H1 (cell line): ENCODE measurements at regions not wholly inside any gene's neighbourhood (a gene's known extent, or its start where the extent isn't known, plus 50 kb on each side); places are given as distances from the start of the nearest gene placed in this dataset.

Experiments
- CTCF ChIA-PET: fragments of 300-600 bp; sonication (Branson Sonifier 250); formaldehyde crosslinking; loops from one replicate; lab custom pipeline; 2021; ENCODE audit not compliant: partially characterized antibody; lab: Charles Lee
- POLR2A ChIA-PET: fragments of 300-600 bp; sonication (Branson Sonifier 250); formaldehyde crosslinking; loops from one replicate; lab custom pipeline; 2021; ENCODE audit warnings: inconsistent platforms; ENCODE audit not compliant: partially characterized antibody; lab: Charles Lee
- DNase-seq, 2 experiments: peaks; one replicate each; pipeline versions ENCODE4 v3.0.0 to v3.0.0-alpha.2; 2010 to 2022; ENCODE audit warnings: low spot score in 2 of 2, low read depth in 1 of 2, mixed read lengths in 1 of 2
- FAIRE-seq: peaks from 2 replicates; lab custom pipeline; 2011; peaks lifted over from hg19 to GRCh38; lab: Jason Lieb, UNC
- H2AFZ ChIP-seq: 2 replicates; pipeline ENCODE4 v1.8.1; 2012; ENCODE audit warnings: low read length, inconsistent platforms
- H2AK5ac ChIP-seq: 2 replicates; pipeline ENCODE4 v1.6.1; 2013; ENCODE audit warnings: low read depth, low read length
- H2BK120ac ChIP-seq: replicated peaks from 2 replicates; pipeline ENCODE3; 2013; ENCODE audit warnings: low read depth, low read length, inconsistent platforms
- H2BK12ac ChIP-seq: 2 replicates; pipeline ENCODE4 v1.6.1; 2013; ENCODE audit warnings: low read depth, low read length
- H2BK15ac ChIP-seq: 2 replicates; pipeline ENCODE4 v1.6.1; 2013; ENCODE audit warnings: low read length
- H2BK20ac ChIP-seq: 2 replicates; pipeline ENCODE4 v1.6.1; 2013; ENCODE audit warnings: low read length
- H2BK5ac ChIP-seq: 2 replicates; pipeline ENCODE4 v1.6.1; 2013; ENCODE audit warnings: low read depth, low read length
- H3K14ac ChIP-seq: 2 replicates; pipeline ENCODE4 v1.6.1; 2013; ENCODE audit warnings: inconsistent platforms; ENCODE audit not compliant: insufficient read length
- H3K18ac ChIP-seq: 2 replicates; pipeline ENCODE4 v1.6.1; 2013; ENCODE audit warnings: low read length; ENCODE audit errors: extremely low read depth
- H3K23ac ChIP-seq: 2 replicates; pipeline ENCODE4 v1.6.1; 2013; ENCODE audit warnings: inconsistent platforms; ENCODE audit not compliant: insufficient read length
- H3K23me2 ChIP-seq: 2 replicates; pipeline ENCODE4 v1.6.1; 2013; ENCODE audit warnings: low read depth, low read length
- H3K27ac ChIP-seq: 2 replicates; pipeline ENCODE4 v1.6.1; 2011; ENCODE audit warnings: low read depth, low read length, inconsistent platforms
- H3K27me3 ChIP-seq, 4 experiments: replicated peaks in 1 of 4; 1 replicate in 1 of 4; 2 replicates in 3 of 4; pipeline versions ENCODE4 v1.6.1 to v1.8.1; 2011 to 2013; ENCODE audit warnings: low read length in 3 of 4, mild to moderate bottlenecking in 3 of 4, inconsistent platforms in 2 of 4, mixed read lengths in 2 of 4, moderate library complexity in 1 of 4; ENCODE audit not compliant: control insufficient read depth in 3 of 4, insufficient read depth in 3 of 4; ENCODE audit errors: extremely low read depth in 1 of 4
- H3K36me3 ChIP-seq, 4 experiments: 2 replicates each; pipeline versions ENCODE4 v1.6.1 to v1.8.1; 2011 to 2013; ENCODE audit warnings: mild to moderate bottlenecking in 4 of 4, low read length in 3 of 4, moderate library complexity in 2 of 4, control low read depth in 1 of 4, inconsistent platforms in 1 of 4; ENCODE audit not compliant: insufficient read depth in 4 of 4, control insufficient read depth in 2 of 4
- H3K4ac ChIP-seq: replicated peaks from 2 replicates; pipeline ENCODE3; 2013; ENCODE audit warnings: low read length, low read depth, mixed read lengths, inconsistent platforms; ENCODE audit not compliant: insufficient read length
- H3K4me1 ChIP-seq, 4 experiments: replicated peaks in 1 of 4; 1 replicate in 1 of 4; 2 replicates in 3 of 4; pipeline versions ENCODE4 v1.6.1 to v1.8.1; 2011 to 2013; ENCODE audit warnings: low read length in 3 of 4, inconsistent platforms in 2 of 4, mixed read lengths in 1 of 4; ENCODE audit not compliant: insufficient read depth in 4 of 4, control insufficient read depth in 3 of 4
- H3K4me2 ChIP-seq, 2 experiments: 2 replicates each; pipeline versions ENCODE4 v1.6.1 to v1.8.1; 2011 to 2013; ENCODE audit warnings: low read depth in 2 of 2, low read length in 2 of 2, control low read depth in 1 of 2, inconsistent platforms in 1 of 2, mild to moderate bottlenecking in 1 of 2; ENCODE audit not compliant: insufficient read depth in 1 of 2
- H3K4me3 ChIP-seq, 4 experiments: fragments of 200-600, 300-600 bp in 1 of 4; sonication (generic), shearing (Covaris generic), sonication (Bioruptor Twin) in 1 of 4; 2 replicates each; pipeline versions ENCODE4 v1.5.1 to v1.8.1; 2011 to 2016; ENCODE audit warnings: low read length in 4 of 4, low read depth in 3 of 4, control low read depth in 2 of 4, inconsistent platforms in 2 of 4, mild to moderate bottlenecking in 2 of 4, mixed read lengths in 1 of 4, moderate library complexity in 1 of 4; ENCODE audit not compliant: insufficient read depth in 2 of 4; ENCODE audit errors: extremely low read depth in 1 of 4
- H3K56ac ChIP-seq: replicated peaks from 2 replicates; pipeline ENCODE3; 2013; ENCODE audit warnings: low read depth, mild to moderate bottlenecking, mixed read lengths, low read length, inconsistent platforms; ENCODE audit not compliant: insufficient read length
- H3K79me1 ChIP-seq: 2 replicates; pipeline ENCODE4 v1.6.1; 2013; ENCODE audit warnings: low read depth, low read length, control low read depth
- H3K79me2 ChIP-seq, 2 experiments: 2 replicates each; pipeline versions ENCODE4 v1.6.1 to v1.8.1; 2012 to 2013; ENCODE audit warnings: low read length in 2 of 2, mild to moderate bottlenecking in 2 of 2, inconsistent platforms in 1 of 2; ENCODE audit not compliant: insufficient read depth in 2 of 2, control insufficient read depth in 1 of 2
- H3K9ac ChIP-seq, 4 experiments: replicated peaks in 1 of 4; 1 replicate in 1 of 4; 2 replicates in 3 of 4; pipeline versions ENCODE4 v1.6.1 to v1.8.1; 2011 to 2013; ENCODE audit warnings: low read depth in 3 of 4, low read length in 3 of 4, control low read depth in 2 of 4, mild to moderate bottlenecking in 2 of 4, moderate library complexity in 2 of 4, inconsistent platforms in 1 of 4; ENCODE audit errors: extremely low read depth in 1 of 4
- H3K9me3 ChIP-seq, 2 experiments: 2 replicates each; pipeline versions ENCODE4 v1.6.1 to v1.8.1; 2012 to 2013; ENCODE audit warnings: mild to moderate bottlenecking in 2 of 2, moderate library complexity in 2 of 2, control low read depth in 1 of 2, inconsistent platforms in 1 of 2, low read depth in 1 of 2, low read length in 1 of 2, mixed read lengths in 1 of 2; ENCODE audit not compliant: insufficient read depth in 2 of 2
- H4K20me1 ChIP-seq, 2 experiments: replicated peaks in 1 of 2; 2 replicates each; pipeline versions ENCODE3 to v1.8.1; 2011 to 2013; ENCODE audit warnings: inconsistent platforms in 2 of 2, low read length in 2 of 2, mild to moderate bottlenecking in 1 of 2; ENCODE audit not compliant: insufficient read depth in 2 of 2, control insufficient read depth in 1 of 2
- H4K5ac ChIP-seq: 2 replicates; pipeline ENCODE4 v1.6.1; 2013; ENCODE audit warnings: low read length, low read depth, mixed read lengths, inconsistent platforms; ENCODE audit not compliant: insufficient read length
- H4K8ac ChIP-seq: 2 replicates; pipeline ENCODE4 v1.8.0; 2013; ENCODE audit warnings: mild to moderate bottlenecking, moderate library complexity, low read length, inconsistent platforms; ENCODE audit not compliant: insufficient read depth; ENCODE audit errors: extremely low read depth
- H4K91ac ChIP-seq: replicated peaks from 2 replicates; pipeline ENCODE3; 2013; ENCODE audit warnings: low read length, mixed read lengths, inconsistent platforms; ENCODE audit not compliant: insufficient read length
- ATF3 ChIP-seq: IDR thresholded peaks from 2 replicates; pipeline ENCODE4 v1.6.1; 2011; ENCODE audit warnings: low read depth, mild to moderate bottlenecking, low read length; ENCODE audit not compliant: insufficient read depth
- EGR1 ChIP-seq: IDR thresholded peaks from 2 replicates; pipeline ENCODE4 v1.6.1; 2011; ENCODE audit warnings: low read depth, low read length, borderline replicate concordance
- EZH2 ChIP-seq: fragments of 200-600 bp; sonication (generic); IDR thresholded peaks from 2 replicates; pipeline ENCODE4 v1.7.1; 2012; ENCODE audit warnings: low read depth, mild to moderate bottlenecking, moderate library complexity, low read length, inconsistent platforms; ENCODE audit not compliant: severe bottlenecking
- NRF1 ChIP-seq: IDR thresholded peaks from 2 replicates; pipeline ENCODE4 v1.6.1; 2011; ENCODE audit warnings: mild to moderate bottlenecking, low read depth, low read length, improper control_type of control experiment
- SRF ChIP-seq: IDR thresholded peaks from 2 replicates; pipeline ENCODE4 v1.6.1; 2011; ENCODE audit warnings: mild to moderate bottlenecking, low read depth, low read length, moderate library complexity
- USF2 ChIP-seq: IDR thresholded peaks from 2 replicates; pipeline ENCODE4 v1.6.1; 2011; ENCODE audit warnings: low read length, improper control_type of control experiment
- WGBS, 2 experiments: shearing (Covaris generic) in 1 of 2; methylation state at CpG; one replicate each; pipeline versions ENCODE4 v1.1.6 to v1.1.7; 2013 to 2015; ENCODE audit warnings: low lambda C conversion rate in 2 of 2, mixed read lengths in 2 of 2, inconsistent platforms in 1 of 2, low coverage in 1 of 2, missing lambda C conversion rate in 1 of 2; ENCODE audit not compliant: insufficient replicate concordance in 2 of 2, insufficient coverage in 1 of 2, insufficient read length in 1 of 2; ENCODE audit errors: extremely low coverage in 1 of 2, missing lambda C conversion rate in 1 of 2; 5-methylcytosine and 5-hydroxymethylcytosine counted together

- Histone ChIP-seq H4K5ac (no peak overlapping the region), H2BK15ac (no peak overlapping the region), H3K18ac (peak overlapping the region; percentile 32; the same call in 1 of the 2 replicates), H2BK20ac (no peak overlapping the region), H3K27ac (no peak overlapping the region), H4K91ac (peak overlapping the region; percentile 10), H4K20me1 (no peaks in the 10 kb centered on the region), H3K9me3 (no peaks in the 10 kb centered on the region), H3K56ac (no peak overlapping the region), H3K23me2 (no peaks in the 10 kb centered on the region; the same call in 1 of the 2 replicates), H3K79me1 (no peaks in the 10 kb centered on the region), H4K8ac (no peak overlapping the region), H2AK5ac (no peak overlapping the region), H3K27me3 (no peaks in the 10 kb centered on the region; a peak in 2 of 7 replicates), H3K4me3 (no peak overlapping the region), H3K4me2 (no peak overlapping the region), H3K14ac (no peak overlapping the region), H2BK12ac (0 out of 2 replicates have a peak overlapping the region, but pooled peaks have one; percentile 68), H3K9ac (no peak overlapping the region), H2BK5ac (no peak overlapping the region), H3K4me1 (peaks cover 3 to 30% (median 18%) of the 10 kb centered on the region in 4 experiments), H3K79me2 (peaks cover 0 to 8% of the 10 kb centered on the region in 2 experiments; a peak in 1 of 4 replicates), H3K36me3 (no peaks in the 10 kb centered on the region), H3K4ac (no peak overlapping the region), H2AFZ (no peak overlapping the region), H2BK120ac (no peak overlapping the region), H3K23ac (no peak overlapping the region)
- 65% methylated on average over 2 of the region's 3 CpGs; no CpG with 5 or more reads in 1 of the 2 experiments for WGBS, 2 experiments
- TF ChIP-seq EGR1 = no peak
- TF ChIP-seq USF2 = no peak
- no peak for TF ChIP-seq NRF1
- no peak for TF ChIP-seq SRF
- TF ChIP-seq EZH2 = no peak
- TF ChIP-seq ATF3 = no peak
- ChIA-PET POLR2A (interaction anchor here (1.1 to 7.0 kb wide), 7 partner anchors 9 to 73 kb away, joined by 3 to 129 read pairs (median 4); no protein-coding TSS in a partner anchor), CTCF (interaction anchor here (0.7 to 1.1 kb wide), 2 partner anchors 12 to 164 kb away, joined by 3 read pairs; no protein-coding TSS in a partner anchor)
- DNase-seq = peak in 1 of 2 experiments; percentile 43
- FAIRE-seq = no peak
Measured at GRCh38 chrX:40164751-40165150, 67.0 kb upstream of the BCOR start.
